Esophagus squamous epithelium (tissue), 4 donors: ENCODE measurements at regions not wholly inside any gene's neighbourhood (a gene's known extent, or its start where the extent isn't known, plus 50 kb on each side); places are given as distances from the start of the nearest gene placed in this dataset.

Experiments
- CTCF ChIP-seq, 6 experiments: fragments of 450-650 bp in 4 of 6; fragments of 200-600 bp in 2 of 6; sonication (generic) in 2 of 6; IDR thresholded peaks; one replicate each; pipeline ENCODE4 v1.5.1; 2016 to 2019; ENCODE audit warnings: antibody characterized with exemption in 6 of 6, mild to moderate bottlenecking in 4 of 6, moderate library complexity in 4 of 6
- POLR2A ChIP-seq, 4 donors: fragments of 450-650 bp; IDR thresholded peaks; one replicate each; pipeline ENCODE4 v1.6.1; 2017; ENCODE audit warnings: antibody characterized with exemption in 4 of 4, mild to moderate bottlenecking in 4 of 4, moderate library complexity in 3 of 4

DNA sequence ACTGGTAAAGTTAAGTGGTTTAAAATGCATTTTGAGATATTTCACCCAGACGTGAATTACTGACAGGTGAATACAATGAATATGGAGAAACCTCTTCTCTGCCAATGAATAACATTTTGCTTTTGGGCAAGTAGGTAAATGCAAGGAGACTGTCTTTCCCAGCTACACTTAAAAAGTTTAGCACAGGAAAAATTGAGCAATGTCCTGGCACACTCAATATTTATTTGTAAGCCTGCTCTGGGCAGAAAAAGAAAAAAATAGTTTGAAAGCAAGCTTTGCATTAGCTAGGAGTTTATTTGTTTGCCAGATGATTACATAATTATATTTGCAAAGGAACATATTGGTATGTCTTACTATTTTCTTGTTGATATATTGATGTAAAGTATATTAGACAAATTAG lies 624.2 kb downstream of the ACTR3B start:
- TF ChIP-seq POLR2A (IDR thresholded peaks at IDR 0.05), result no peak
- TF ChIP-seq CTCF (IDR thresholded peaks at IDR 0.05), result no peak
